SHP77 treated with DMSO at 0.1 percent for 48 hours (cell line): ENCODE measurements at regions not wholly inside any gene's neighbourhood (a gene's known extent, or its start where the extent isn't known, plus 50 kb on each side); places are given as distances from the start of the nearest gene placed in this dataset.
"Not testable (repeated sequence)": the region's sequence is repeated elsewhere in the genome, so short reads cannot be mapped to it uniquely, and the experiment has no call there.

ENCODE experiments used
- DNase-seq: peaks from one replicate; lab custom pipeline; 2025; lab: John Stamatoyannopoulos, UW

DNA sequence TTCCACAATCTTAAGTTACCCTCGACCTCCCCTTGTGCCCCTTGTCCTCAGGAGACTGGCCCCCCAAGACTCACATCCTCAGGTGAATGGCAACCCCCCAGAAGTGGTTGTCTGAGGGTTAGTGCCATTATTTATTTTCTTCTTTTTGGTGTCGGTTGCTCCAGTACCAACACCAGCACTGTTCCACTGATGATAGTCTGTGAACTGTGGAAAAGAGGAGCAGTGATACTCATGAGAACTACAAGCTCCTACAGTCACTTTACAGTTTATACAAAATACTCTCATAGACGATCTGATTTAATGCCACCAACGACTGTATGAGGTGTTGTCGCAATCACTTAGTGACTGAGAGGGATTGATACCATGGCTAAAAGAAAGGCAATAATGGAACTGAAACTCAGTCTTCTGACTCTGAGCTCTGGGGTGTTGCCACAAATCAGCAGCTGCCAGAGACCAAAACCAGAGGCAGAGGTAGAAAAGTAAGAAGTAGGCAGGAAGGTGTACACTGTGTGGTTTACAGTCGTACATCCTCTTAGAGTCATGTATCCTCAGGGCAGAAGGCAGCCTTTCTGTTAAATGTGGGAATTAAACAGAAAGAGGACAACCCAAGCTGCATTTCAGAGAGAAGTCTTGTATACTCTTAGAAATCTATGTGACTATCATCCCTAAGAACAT lies 90.8 kb upstream of the ADCY2 start:
- not testable (repeated sequence) for DNase-seq

DNA sequence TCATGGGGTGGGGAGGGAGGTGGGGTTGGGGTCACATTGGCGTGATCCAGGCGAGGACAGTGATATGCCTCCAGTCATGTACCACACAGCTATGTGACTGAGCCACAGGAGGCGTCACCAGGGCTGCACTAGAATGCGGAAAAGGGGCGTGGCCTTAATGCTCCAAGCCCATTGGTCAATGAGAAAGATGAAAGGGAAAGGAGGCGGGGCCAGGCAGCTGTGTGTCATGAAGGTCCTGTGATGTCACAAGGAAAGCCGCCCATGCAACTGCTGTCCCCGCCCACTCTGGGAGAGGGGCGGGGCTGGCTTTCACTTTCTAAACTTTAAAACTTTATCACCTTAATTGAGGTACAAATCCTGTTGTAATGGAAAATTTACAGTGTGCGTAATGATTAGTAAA lies 89.4 kb upstream of the ADCY2 start:
- not testable (repeated sequence) for DNase-seq

DNA sequence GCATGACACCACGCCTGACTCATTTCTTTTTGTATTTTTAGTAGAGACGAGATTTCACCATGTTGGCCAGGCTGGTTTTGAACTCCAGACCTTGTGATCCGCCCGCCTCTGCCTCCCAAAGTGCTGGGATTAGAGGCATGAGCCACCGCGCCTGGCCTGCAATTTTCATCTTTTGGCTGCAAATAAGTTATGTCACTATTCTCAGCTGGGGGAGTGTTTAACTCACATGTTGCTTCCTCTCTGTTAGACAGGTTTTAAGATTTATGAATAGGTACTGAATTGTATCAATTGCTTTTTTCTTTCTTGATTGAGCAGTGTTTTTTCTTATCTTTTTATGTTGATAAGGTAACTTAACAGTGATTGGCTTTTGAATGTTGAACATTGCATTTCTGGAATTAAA lies 88.2 kb upstream of the ADCY2 start:
- DNase-seq: not testable (repeated sequence)

DNA sequence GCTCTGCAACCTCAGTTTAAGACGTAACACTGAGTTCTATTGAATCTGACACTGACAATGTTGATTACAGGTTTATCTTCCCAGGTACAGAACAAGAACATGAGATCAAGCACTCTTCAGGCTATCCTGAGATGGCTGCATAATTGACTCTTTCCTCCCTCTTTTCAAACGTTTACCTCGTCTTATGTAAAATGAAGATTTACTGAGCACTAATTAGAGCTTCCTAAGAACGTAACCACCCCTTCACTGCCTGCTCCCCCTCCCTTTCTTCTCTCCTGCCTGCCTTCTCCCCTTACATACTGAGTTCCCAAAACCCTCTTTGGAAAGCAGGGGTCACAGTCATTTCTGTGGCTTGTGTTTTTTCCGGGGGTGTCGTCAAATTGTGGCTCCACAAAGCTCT lies 86.2 kb upstream of the ADCY2 start:
- DNase-seq: not testable (repeated sequence)

DNA sequence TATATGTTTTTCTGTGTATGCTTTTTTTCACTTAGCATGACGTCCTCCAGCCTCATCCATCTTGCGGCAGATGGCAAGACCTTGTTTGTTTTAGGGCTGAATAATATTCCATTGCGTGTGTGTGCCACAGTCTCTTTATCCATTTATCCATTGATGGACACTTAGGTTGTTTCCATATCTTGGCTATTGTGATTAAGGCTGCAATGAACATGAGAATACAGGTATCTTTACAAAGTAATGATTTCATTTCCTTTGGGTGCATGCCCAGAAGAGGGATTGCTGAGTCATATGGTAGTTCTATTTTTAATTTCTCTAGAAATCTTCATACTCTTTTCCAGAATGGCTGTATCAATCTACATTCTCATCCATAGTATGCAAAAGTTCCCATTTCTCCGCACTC lies 85.3 kb upstream of the ADCY2 start:
- DNase-seq: not testable (repeated sequence)

DNA sequence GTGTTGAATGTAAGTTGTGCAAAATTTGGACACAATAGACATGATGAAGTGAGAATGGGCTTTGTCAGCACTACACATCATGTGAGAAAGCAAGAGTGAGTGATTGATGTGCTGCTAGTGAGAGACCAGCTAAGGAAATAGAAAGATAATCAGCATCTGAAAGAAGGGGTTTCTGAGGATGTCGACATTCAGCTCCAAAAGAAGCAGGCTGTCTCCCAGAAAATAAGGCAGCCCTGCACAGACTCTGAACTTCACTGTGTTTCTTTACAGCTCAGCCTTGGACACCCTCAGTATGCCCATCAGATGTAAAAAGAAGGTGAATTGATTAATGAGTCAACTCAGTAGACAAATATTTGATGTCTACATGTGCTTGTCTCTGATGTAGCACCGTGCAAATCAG lies 80.8 kb upstream of the ADCY2 start:
- DNase-seq: no peak

DNA sequence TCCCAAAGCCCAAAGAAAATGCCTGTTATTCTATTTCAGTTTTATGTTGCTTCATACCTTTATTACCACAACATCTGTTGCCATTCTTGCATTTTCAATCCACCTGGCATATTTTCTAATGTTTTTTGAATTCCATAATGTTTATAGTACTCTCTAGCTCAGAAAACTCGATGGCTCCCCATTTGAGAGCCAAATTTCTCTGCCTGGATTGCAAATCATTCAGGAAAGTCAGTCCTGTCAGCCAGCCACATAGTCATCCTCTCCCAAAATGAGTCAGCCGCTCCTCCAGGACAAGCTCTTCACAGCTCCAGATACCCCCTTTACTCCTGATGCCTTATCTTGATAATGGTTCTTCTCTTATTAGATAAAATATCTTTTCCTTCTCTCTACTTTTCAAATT lies 78.2 kb upstream of the ADCY2 start:
- DNase-seq: no peak

DNA sequence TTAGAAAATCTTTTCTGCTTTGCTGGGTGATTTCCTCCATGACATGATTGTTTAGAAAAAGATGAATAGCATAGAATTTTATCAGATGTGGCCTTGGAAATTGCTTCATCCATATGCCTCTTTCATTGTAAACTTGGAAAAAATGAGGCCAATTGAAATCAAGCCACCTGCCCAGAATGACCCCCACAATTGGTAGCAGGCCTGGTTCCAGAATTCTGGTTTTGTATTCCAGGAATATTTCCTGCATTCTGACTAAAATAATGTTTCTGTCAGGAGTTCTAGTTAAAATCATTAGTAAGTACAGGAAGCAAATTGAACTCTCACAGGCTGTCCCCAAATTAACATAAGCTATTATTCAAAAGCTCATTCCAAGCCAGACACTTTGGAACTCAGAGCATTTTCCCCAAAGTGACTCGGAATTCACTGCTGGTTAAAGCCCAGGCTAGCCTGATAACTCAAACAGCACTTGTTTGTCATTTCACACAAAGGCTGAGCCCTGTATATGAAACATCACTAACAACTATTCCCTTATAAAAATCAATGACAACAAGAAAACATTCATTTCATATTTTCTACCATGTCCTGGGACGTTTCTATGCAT lies 75.1 kb upstream of the ADCY2 start:
- DNase-seq: no peak

DNA sequence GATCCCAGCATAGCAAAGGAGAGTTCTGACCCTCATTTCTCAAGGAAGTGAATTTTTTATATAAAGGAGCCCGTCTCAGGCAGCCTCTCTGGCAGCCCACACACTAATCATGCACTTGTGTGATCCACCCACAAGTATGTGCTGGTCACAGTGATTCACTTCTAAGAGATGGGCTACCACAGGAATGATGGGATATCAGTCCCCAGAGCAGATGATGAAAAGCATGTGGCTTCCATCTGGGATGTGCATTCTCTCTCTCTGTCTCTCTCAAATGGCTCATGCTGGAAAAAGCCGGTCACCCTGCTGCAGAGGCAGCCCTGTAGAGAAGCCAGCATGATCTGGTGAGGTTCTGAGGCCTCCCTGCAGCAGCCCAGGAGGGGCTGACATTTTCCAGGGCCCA lies 74.2 kb upstream of the ADCY2 start:
- no peak for DNase-seq

DNA sequence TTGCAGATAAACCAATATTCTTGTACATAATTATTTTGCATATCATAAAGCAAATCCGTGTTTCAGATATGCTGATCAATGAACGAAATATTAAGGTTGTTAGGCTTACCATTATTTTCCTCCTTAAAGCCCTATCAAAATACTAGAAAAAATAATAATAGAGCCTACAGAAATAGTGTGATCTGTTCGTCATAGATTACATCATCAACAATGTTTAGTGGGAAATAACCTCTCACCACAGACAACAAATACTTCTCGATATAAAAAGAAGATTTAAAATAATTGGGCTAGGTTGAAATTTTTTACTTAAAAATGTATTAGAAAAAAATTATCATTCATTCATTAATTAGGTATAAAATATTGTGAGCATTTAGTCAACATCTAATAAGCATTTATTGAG lies 71.0 kb upstream of the ADCY2 start:
- no peak for DNase-seq

DNA sequence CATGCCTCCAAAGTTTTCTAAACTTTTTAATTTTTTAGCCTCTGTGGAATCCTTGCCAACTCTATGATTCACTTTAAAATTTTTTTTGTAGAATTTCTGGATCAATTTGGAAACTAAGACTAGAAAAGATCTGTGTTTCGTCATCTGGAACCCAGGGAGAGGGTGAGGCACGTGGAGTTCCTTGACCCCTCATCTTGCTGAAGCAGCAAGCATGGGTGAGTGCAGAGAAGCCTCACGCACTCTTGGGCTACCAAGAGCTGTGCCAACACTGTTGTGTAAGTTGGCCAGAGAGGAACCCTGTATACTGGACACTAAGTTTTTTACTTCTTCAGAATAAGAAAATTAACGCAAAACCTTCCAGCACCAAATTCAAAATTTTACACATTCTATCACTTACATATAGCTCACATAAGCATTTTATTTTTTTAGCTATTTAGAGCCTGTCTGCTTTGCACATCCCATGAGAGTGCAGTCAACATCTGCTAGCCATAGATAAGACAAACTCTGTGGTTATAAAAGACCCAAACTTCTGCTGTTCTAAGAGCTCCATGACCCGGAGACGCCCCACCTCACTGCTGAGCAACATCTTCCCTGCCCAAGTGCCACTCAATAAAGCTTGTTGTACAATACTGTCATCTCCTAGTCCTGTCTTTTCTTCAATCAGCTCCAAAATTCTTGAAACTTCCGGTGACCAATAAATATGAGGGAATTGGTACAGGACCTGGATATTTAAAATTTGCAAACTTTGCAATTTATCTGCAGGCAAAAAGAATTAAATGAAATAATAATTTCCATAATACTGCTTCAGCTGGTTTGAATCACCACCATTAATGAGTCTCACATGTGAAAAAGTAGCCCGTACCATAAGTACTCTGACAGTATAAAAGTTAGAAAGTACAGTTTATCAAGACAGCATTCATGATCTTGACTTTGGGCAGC lies 69.7 kb upstream of the ADCY2 start:
- DNase-seq: no peak

DNA sequence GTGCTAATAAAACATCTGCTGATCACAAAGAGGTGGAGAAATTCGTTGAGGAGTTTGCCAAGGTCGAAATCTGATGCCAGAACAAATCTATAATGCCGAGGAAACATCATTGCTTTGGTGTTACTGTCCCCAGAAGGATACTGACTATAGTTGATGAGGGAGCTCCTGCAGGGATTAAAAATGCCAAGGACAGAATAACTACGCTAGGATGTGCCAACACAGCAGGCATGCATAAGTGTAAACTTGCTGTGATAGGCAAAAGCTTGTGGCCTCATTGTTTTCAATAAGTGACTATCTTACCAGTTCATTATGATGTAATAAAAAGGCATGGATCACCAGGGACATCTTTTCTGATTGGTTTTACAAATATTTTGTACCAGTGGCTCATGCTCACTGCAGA lies 66.8 kb upstream of the ADCY2 start:
- no peak for DNase-seq

DNA sequence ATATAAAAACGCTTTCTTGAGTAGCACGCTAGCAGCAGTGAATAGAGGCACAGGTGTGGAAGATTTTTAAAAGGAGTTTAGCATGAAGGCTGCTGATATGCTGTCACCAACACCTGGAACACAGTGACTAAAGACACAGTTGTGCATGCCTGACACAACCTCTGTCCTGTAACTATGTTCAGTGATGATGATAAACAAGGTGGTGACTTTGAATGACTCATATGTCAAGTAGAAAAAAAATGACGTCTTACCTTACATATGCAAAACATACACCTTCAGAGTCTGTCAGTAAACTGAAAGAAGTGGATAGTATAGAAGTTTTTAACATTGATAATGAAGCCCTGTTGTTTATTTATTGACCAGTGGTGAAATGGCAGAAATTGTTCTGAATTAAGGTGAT lies 66.2 kb upstream of the ADCY2 start:
- no peak for DNase-seq

DNA sequence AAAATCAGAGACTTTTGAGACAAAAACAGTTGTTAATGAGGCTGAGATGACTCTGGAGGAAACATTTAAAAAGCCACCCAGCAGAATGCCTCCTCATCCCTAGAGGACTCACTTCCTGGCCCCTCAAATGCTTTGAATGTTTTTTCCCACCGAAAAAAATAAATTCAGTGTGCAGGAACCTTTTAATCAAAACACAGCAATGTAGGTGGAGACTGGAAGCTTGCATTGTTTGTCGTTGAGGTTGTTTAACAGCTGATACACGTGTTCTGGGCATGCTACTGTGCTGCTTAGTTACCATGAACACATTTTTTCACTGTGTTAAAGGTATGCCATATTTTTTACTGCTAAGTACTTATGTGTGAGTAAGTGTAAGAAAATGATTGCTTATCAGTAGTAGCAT lies 65.7 kb upstream of the ADCY2 start:
- DNase-seq: no peak

DNA sequence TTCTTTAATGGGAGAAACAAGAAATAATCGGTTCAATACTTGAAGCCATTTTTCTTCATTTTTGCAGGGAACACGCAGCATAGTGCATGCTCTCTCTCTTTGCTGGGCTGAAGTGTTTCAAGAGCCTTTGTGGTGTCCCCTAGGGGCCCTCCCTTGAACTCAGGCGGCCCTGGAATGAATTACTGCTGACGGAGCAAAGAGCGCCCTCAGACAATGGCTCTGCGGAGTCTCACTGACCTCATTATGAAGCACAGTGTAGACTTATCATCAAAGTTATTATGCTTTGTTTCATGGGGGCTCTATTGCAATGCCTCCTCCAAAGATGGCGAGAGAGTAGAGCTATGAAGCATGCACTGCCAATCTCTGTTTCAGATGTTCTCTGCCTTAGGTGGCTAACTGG lies 64.8 kb upstream of the ADCY2 start:
- DNase-seq: no peak
